GM12878 (cell line): ENCODE measurements at regions not wholly inside any gene's neighbourhood (a gene's known extent, or its start where the extent isn't known, plus 50 kb on each side); places are given as distances from the start of the nearest gene placed in this dataset.

Experiments
- ATAC-seq: fragments of 200-7000 bp; cut with Tn5 transposase; 3 replicates; pipeline ENCODE4 v1.9.1; 2020; ENCODE audit warnings: mild to moderate bottlenecking, moderate library complexity
- BruUV-seq: library from RNA; stranded (reverse); fragments of 400-500 nt; replicated peaks from 2 replicates; lab custom pipeline; 2021; lab: Mats Ljungman, UMichigan
- CTCF ChIA-PET: fragments of 300-600 bp; sonication (Branson Sonifier 250); formaldehyde crosslinking; extraction: SDS; loops from one replicate; lab custom pipeline; 2021; ENCODE audit warnings: inconsistent platforms; lab: Yijun Ruan, JAX
- POLR2A ChIA-PET: fragments of 350-600 bp; formaldehyde crosslinking; extraction: SDS; loops from one replicate; lab custom pipeline; 2021; ENCODE audit warnings: inconsistent platforms; lab: Charles Lee
- RAD21 ChIA-PET: fragments of 300-600 bp; sonication (Branson Sonifier 250); formaldehyde crosslinking; loops from one replicate; lab custom pipeline; 2023; ENCODE audit warnings: antibody characterized with exemption; ENCODE audit not compliant: unreplicated experiment; lab: Charles Lee
- SMC1A ChIA-PET: fragments of 300-600 bp; sonication (Branson Sonifier 250); formaldehyde crosslinking; loops from one replicate; lab custom pipeline; 2023; ENCODE audit not compliant: unreplicated experiment, uncharacterized antibody; lab: Charles Lee
- DNase-seq: peaks from one replicate; pipeline ENCODE4 v3.0.0-alpha.2; 2011; ENCODE audit warnings: low read depth, low spot score
- FAIRE-seq: peaks from 3 replicates; lab custom pipeline; 2011; peaks lifted over from hg19 to GRCh38; lab: Jason Lieb, UNC
- H2AFZ ChIP-seq: 2 replicates; pipeline ENCODE4 v1.6.0; 2011; ENCODE audit warnings: low read depth, low read length, control low read depth; ENCODE audit not compliant: control insufficient read depth
- H3K27ac ChIP-seq: 2 replicates; pipeline ENCODE4 v1.5.1; 2011; ENCODE audit warnings: control low read depth; ENCODE audit not compliant: control insufficient read depth, insufficient read depth
- H3K27me3 ChIP-seq, 2 experiments: replicated peaks in 1 of 2; 2 replicates each; pipeline versions ENCODE4 v1.6.0 to v1.6.1; 2011; ENCODE audit warnings: low read length in 1 of 2; ENCODE audit not compliant: control insufficient read depth in 2 of 2, insufficient read depth in 2 of 2
- H3K36me3 ChIP-seq, 2 experiments: 2 replicates each; pipeline ENCODE4 v1.5.1; 2011; ENCODE audit warnings: low read length in 1 of 2; ENCODE audit not compliant: control insufficient read depth in 2 of 2, insufficient read depth in 2 of 2
- H3K4me1 ChIP-seq: 2 replicates; pipeline ENCODE4 v1.6.1; 2011; ENCODE audit warnings: mild to moderate bottlenecking, low read length, moderate library complexity, mixed read lengths; ENCODE audit not compliant: control insufficient read depth, insufficient read depth
- H3K4me2 ChIP-seq: 2 replicates; pipeline ENCODE4 v1.6.0; 2011; ENCODE audit warnings: control low read depth; ENCODE audit not compliant: control insufficient read depth, insufficient read depth
- H3K4me3 ChIP-seq: fragments of 200-600 bp; sonication (generic); 2 replicates; pipeline ENCODE4 v1.5.1; 2016
- H3K79me2 ChIP-seq: 2 replicates; pipeline ENCODE4 v1.6.0; 2011; ENCODE audit warnings: low read length; ENCODE audit not compliant: control insufficient read depth, insufficient read depth
- H3K9ac ChIP-seq: 2 replicates; pipeline ENCODE4 v1.8.0; 2011; ENCODE audit warnings: low read length, control low read depth, mixed read lengths; ENCODE audit not compliant: control insufficient read depth, insufficient read depth
- H3K9me3 ChIP-seq: replicated peaks from 3 replicates; pipeline ENCODE4 v1.5.1; 2011; ENCODE audit warnings: mild to moderate bottlenecking, low read length; ENCODE audit not compliant: control insufficient read depth, insufficient read depth
- H4K20me1 ChIP-seq: 2 replicates; pipeline ENCODE4 v1.6.0; 2011; ENCODE audit not compliant: control insufficient read depth, insufficient read depth
- ATF2 ChIP-seq: IDR thresholded peaks from 2 replicates; pipeline ENCODE4 v1.6.1; 2012; ENCODE audit warnings: low read length, inconsistent platforms
- BMI1 ChIP-seq: fragments of 450-650 bp; IDR thresholded peaks from 2 replicates; pipeline ENCODE4 v1.6.1; 2016; ENCODE audit warnings: mild to moderate bottlenecking, moderate library complexity, borderline replicate concordance
- BRCA1 ChIP-seq: IDR thresholded peaks from 2 replicates; pipeline ENCODE4 v1.6.1; 2011; ENCODE audit warnings: low read depth, low read length, improper control_type of control experiment
- CHD4 ChIP-seq: fragments of 200-600 bp; sonication (generic); IDR thresholded peaks from 2 replicates; pipeline ENCODE4 v1.6.1; 2016; ENCODE audit warnings: mild to moderate bottlenecking
- CTCF ChIP-seq, 3 experiments: IDR thresholded peaks in 2 of 3; conservative IDR thresholded peaks in 1 of 3; 2 replicates each; pipeline ENCODE4 v1.5.1; 2011; ENCODE audit warnings: low read depth in 3 of 3, low read length in 3 of 3, mild to moderate bottlenecking in 3 of 3, control low read depth in 2 of 3, moderate library complexity in 2 of 3, inconsistent platforms in 1 of 3, mixed read lengths in 1 of 3; ENCODE audit not compliant: control insufficient read depth in 2 of 3, insufficient read depth in 1 of 3; ENCODE audit errors: extremely low read depth in 1 of 3
- GATAD2B ChIP-seq: fragments of 450-650 bp; conservative IDR thresholded peaks from 2 replicates; pipeline ENCODE4 v1.6.1; 2017; ENCODE audit warnings: low read depth, mild to moderate bottlenecking, moderate library complexity
- MTA3 ChIP-seq: IDR thresholded peaks from 2 replicates; pipeline ENCODE4 v1.6.1; 2012; ENCODE audit warnings: low read length, inconsistent platforms, borderline replicate concordance
- RCOR1 ChIP-seq: conservative IDR thresholded peaks from 2 replicates; pipeline ENCODE4 v1.6.1; 2012; ENCODE audit warnings: low read depth, low read length, improper control_type of control experiment
- RELA ChIP-seq: fragments of 450-650 bp; IDR thresholded peaks from 2 replicates; pipeline ENCODE4 v1.8.0; 2014; ENCODE audit warnings: borderline replicate concordance; ENCODE audit not compliant: partially characterized antibody
- SPI1 ChIP-seq: IDR thresholded peaks from 2 replicates; pipeline ENCODE4 v1.6.1; 2011; ENCODE audit warnings: low read depth, mild to moderate bottlenecking, low read length, moderate library complexity, borderline replicate concordance; ENCODE audit not compliant: insufficient read depth
- SRF ChIP-seq, 2 experiments: IDR thresholded peaks; 2 replicates each; pipeline ENCODE4 v1.6.1; 2011; ENCODE audit warnings: low read depth in 2 of 2, low read length in 2 of 2, mild to moderate bottlenecking in 1 of 2, moderate library complexity in 1 of 2
- STAT1 ChIP-seq: fragments of 450-650 bp; conservative IDR thresholded peaks from 2 replicates; pipeline ENCODE4 v1.6.1; 2014; ENCODE audit warnings: antibody characterized with exemption, mild to moderate bottlenecking
- TCF3 ChIP-seq: IDR thresholded peaks from 2 replicates; pipeline ENCODE4 v1.6.1; 2012; ENCODE audit warnings: low read depth, mild to moderate bottlenecking, low read length, borderline replicate concordance; ENCODE audit not compliant: insufficient read depth
- ZBED1 ChIP-seq: IDR thresholded peaks from 2 replicates; pipeline ENCODE4 v1.6.1; 2016; ENCODE audit warnings: borderline replicate concordance
- ZSCAN29 ChIP-seq: fragments of 450-650 bp; IDR thresholded peaks from 2 replicates; pipeline ENCODE4 v1.6.1; 2017; ENCODE audit warnings: mild to moderate bottlenecking, moderate library complexity
- WGBS: methylation state at CpG from one replicate; pipeline ENCODE4 v1.1.6; 2016; ENCODE audit warnings: low lambda C conversion rate; ENCODE audit not compliant: insufficient replicate concordance, insufficient coverage; ENCODE audit errors: missing lambda C conversion rate; 5-methylcytosine and 5-hydroxymethylcytosine counted together
- in situ Hi-C: fragments of 300-500 bp; cut with MboI; formaldehyde crosslinking; loops from 9 replicates; pipeline ENCODE4 v1.14.3; 2018; ENCODE audit warnings: mixed read lengths
- intact Hi-C: fragments of 100-400 bp; cut with micrococcal nuclease; formaldehyde crosslinking; loops from one replicate; pipeline ENCODE4 v1.14.2; 2022; ENCODE audit not compliant: unreplicated experiment
- TF ChIP-seq, protein P1 (sequence below): IDR thresholded peaks from 2 replicates; pipeline ENCODE4 v1.6.1; 2012; ENCODE audit warnings: improper control_type of control experiment, low read depth, low read length; ENCODE audit not compliant: insufficient replicate concordance

DNA sequence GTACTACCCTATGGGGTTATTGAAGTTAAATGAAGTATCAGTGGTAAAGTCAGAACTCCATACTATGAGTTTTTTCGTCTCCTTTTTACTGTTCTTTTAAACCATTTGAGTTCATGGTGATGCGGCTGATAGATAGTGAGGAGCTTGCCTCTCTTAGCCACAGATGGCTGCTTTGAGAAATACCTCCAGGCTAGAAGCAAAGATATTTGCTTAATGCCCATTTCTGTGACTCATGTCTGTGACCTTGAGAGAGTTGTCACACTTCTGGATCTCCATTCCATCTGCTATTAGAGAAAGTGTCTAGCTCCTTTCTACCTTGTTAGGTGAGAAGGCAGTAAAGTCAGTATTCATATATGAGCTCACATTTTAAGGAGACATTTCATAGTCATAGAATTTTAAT lies 89.5 kb upstream of the PLXNA2 start:
- WGBS: 24% methylated on average over 2 of the region's 2 CpGs
- no peaks in the 10 kb centered on the region for H4K20me1 ChIP-seq
- RAD21 ChIA-PET: no interaction called here
- H3K4me1 ChIP-seq: no peaks in the 10 kb centered on the region
- SMC1A ChIA-PET: no interaction called here
- no peaks in the 10 kb centered on the region for H3K9me3 ChIP-seq
- no TSS peak for BruUV-seq
- no peak overlapping the region for H3K27ac ChIP-seq
- ATAC-seq (no peak), DNase-seq (no peak), FAIRE-seq (no peak)
- in situ Hi-C loops (no loop called here), intact Hi-C loops (no loop called here)
- H3K36me3 ChIP-seq: no peaks in the 10 kb centered on the region
- no peak overlapping the region for H3K4me3 ChIP-seq
- CTCF ChIA-PET: no interaction called here
- POLR2A ChIA-PET: no interaction called here
- H3K9ac ChIP-seq: no peak overlapping the region
- no peak overlapping the region for H3K4me2 ChIP-seq
- H3K79me2 ChIP-seq: no peaks in the 10 kb centered on the region
- no peaks in the 10 kb centered on the region; a peak in 1 of 4 replicates for H3K27me3 ChIP-seq
- no peak overlapping the region for H2AFZ ChIP-seq
- TF ChIP-seq RELA: no peak
- TF ChIP-seq GATAD2B: no peak
- TF ChIP-seq, protein P1, sequence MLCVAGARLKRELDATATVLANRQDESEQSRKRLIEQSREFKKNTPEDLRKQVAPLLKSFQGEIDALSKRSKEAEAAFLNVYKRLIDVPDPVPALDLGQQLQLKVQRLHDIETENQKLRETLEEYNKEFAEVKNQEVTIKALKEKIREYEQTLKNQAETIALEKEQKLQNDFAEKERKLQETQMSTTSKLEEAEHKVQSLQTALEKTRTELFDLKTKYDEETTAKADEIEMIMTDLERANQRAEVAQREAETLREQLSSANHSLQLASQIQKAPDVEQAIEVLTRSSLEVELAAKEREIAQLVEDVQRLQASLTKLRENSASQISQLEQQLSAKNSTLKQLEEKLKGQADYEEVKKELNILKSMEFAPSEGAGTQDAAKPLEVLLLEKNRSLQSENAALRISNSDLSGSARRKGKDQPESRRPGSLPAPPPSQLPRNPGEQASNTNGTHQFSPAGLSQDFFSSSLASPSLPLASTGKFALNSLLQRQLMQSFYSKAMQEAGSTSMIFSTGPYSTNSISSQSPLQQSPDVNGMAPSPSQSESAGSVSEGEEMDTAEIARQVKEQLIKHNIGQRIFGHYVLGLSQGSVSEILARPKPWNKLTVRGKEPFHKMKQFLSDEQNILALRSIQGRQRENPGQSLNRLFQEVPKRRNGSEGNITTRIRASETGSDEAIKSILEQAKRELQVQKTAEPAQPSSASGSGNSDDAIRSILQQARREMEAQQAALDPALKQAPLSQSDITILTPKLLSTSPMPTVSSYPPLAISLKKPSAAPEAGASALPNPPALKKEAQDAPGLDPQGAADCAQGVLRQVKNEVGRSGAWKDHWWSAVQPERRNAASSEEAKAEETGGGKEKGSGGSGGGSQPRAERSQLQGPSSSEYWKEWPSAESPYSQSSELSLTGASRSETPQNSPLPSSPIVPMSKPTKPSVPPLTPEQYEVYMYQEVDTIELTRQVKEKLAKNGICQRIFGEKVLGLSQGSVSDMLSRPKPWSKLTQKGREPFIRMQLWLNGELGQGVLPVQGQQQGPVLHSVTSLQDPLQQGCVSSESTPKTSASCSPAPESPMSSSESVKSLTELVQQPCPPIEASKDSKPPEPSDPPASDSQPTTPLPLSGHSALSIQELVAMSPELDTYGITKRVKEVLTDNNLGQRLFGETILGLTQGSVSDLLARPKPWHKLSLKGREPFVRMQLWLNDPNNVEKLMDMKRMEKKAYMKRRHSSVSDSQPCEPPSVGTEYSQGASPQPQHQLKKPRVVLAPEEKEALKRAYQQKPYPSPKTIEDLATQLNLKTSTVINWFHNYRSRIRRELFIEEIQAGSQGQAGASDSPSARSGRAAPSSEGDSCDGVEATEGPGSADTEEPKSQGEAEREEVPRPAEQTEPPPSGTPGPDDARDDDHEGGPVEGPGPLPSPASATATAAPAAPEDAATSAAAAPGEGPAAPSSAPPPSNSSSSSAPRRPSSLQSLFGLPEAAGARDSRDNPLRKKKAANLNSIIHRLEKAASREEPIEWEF: no peak
- TF ChIP-seq BMI1: no peak
- no peak for TF ChIP-seq CTCF (IDR thresholded peaks at IDR 0.05 in 2 of 3, conservative IDR thresholded peaks at IDR 0.05 in 1 of 3; ENCODE audit: control insufficient read depth in 2 of 3, extremely low read depth in 1 of 3, insufficient read depth in 1 of 3, low read depth in 3 of 3, low read length in 3 of 3)
- no peak for TF ChIP-seq MTA3
- no peak for TF ChIP-seq RCOR1
- TF ChIP-seq ZSCAN29: no peak
- TF ChIP-seq TCF3: no peak
- no peak for TF ChIP-seq STAT1
- no peak for TF ChIP-seq BRCA1
- TF ChIP-seq CHD4: no peak
- no peak for TF ChIP-seq SRF (IDR thresholded peaks at IDR 0.05; ENCODE audit: low read depth in 2 of 2, low read length in 2 of 2)
- no peak for TF ChIP-seq ATF2
- TF ChIP-seq ZBED1: no peak
- TF ChIP-seq SPI1: no peak
